Smooth muscle cell (in vitro differentiated cells): ENCODE measurements at regions not wholly inside any gene's neighbourhood (a gene's known extent, or its start where the extent isn't known, plus 50 kb on each side); places are given as distances from the start of the nearest gene placed in this dataset.

Experiments
- DNase-seq: peaks from one replicate; lab custom pipeline; 2025; ENCODE audit not compliant: unreplicated experiment; lab: John Stamatoyannopoulos, UW
- H2AFZ ChIP-seq: fragments of 200-600 bp; sonication (generic); 2 replicates; pipeline ENCODE4 v1.6.0; 2016; ENCODE audit warnings: antibody characterized with exemption, low read depth, mild to moderate bottlenecking
- H3F3A ChIP-seq: fragments of 200-600 bp; sonication (generic); 2 replicates; pipeline ENCODE4 v1.6.0; 2017; ENCODE audit warnings: antibody characterized with exemption, low read depth
- H3K27ac ChIP-seq: fragments of 200-600 bp; sonication (generic); 2 replicates; pipeline ENCODE4 v1.5.1; 2016; ENCODE audit warnings: low read depth, mild to moderate bottlenecking
- H3K27me3 ChIP-seq: fragments of 200-600 bp; sonication (generic); 2 replicates; pipeline ENCODE4 v1.6.1; 2016; ENCODE audit warnings: low read depth, mild to moderate bottlenecking
- H3K36me3 ChIP-seq: fragments of 200-600 bp; sonication (generic); 2 replicates; pipeline ENCODE4 v1.5.1; 2016; ENCODE audit warnings: low read depth
- H3K4me1 ChIP-seq: fragments of 200-600 bp; sonication (generic); 2 replicates; pipeline ENCODE4 v1.5.1; 2016; ENCODE audit warnings: low read depth
- H3K4me2 ChIP-seq: fragments of 200-600 bp; sonication (generic); 2 replicates; pipeline ENCODE4 v1.6.0; 2016; ENCODE audit warnings: mild to moderate bottlenecking
- H3K4me3 ChIP-seq: fragments of 200-600 bp; sonication (generic); 2 replicates; pipeline ENCODE4 v1.5.1; 2016; ENCODE audit warnings: mild to moderate bottlenecking
- H3K79me2 ChIP-seq: fragments of 200-600 bp; sonication (generic); 2 replicates; pipeline ENCODE4 v1.6.0; 2016; ENCODE audit warnings: low read depth, mild to moderate bottlenecking
- H3K9ac ChIP-seq: fragments of 200-600 bp; sonication (generic); 2 replicates; pipeline ENCODE4 v1.6.0; 2016; ENCODE audit warnings: low read depth
- H3K9me3 ChIP-seq: fragments of 200-600 bp; sonication (generic); replicated peaks from 2 replicates; pipeline ENCODE4 v1.5.1; 2016; ENCODE audit warnings: low read depth
- H4K20me1 ChIP-seq: fragments of 200-600 bp; sonication (generic); 2 replicates; pipeline ENCODE4 v1.6.0; 2016; ENCODE audit warnings: low read depth
- CTCF ChIP-seq: fragments of 200-600 bp; sonication (generic); IDR thresholded peaks from 2 replicates; pipeline ENCODE4 v1.5.1; 2017; ENCODE audit warnings: borderline replicate concordance, mild to moderate bottlenecking, antibody characterized with exemption; ENCODE audit not compliant: insufficient read depth, poor library complexity, severe bottlenecking
- WGBS: methylation state at CpG from one replicate; pipeline ENCODE4 v1.1.7; 2016; ENCODE audit warnings: low lambda C conversion rate; 5-methylcytosine and 5-hydroxymethylcytosine counted together

GRCh38 chr12:34291001-34291400 lies 268.7 kb downstream of the ALG10 start:
- WGBS, result 91% methylated on average over 17 of the region's 17 CpGs
- Histone ChIP-seq H4K20me1 (no peaks in the 10 kb centered on the region), H3K9me3 (peaks cover 4% of the 10 kb centered on the region), H3K79me2 (no peaks in the 10 kb centered on the region), H3K27ac (no peak overlapping the region), H3K27me3 (no peaks in the 10 kb centered on the region), H3K36me3 (no peaks in the 10 kb centered on the region), H3K4me3 (no peak overlapping the region), H2AFZ (no peak overlapping the region), H3K4me2 (no peak overlapping the region), H3K9ac (no peak overlapping the region), H3F3A (no peaks in the 10 kb centered on the region), H3K4me1 (no peaks in the 10 kb centered on the region)
- DNase-seq, result no peak
- TF ChIP-seq CTCF, result no peak

DNA sequence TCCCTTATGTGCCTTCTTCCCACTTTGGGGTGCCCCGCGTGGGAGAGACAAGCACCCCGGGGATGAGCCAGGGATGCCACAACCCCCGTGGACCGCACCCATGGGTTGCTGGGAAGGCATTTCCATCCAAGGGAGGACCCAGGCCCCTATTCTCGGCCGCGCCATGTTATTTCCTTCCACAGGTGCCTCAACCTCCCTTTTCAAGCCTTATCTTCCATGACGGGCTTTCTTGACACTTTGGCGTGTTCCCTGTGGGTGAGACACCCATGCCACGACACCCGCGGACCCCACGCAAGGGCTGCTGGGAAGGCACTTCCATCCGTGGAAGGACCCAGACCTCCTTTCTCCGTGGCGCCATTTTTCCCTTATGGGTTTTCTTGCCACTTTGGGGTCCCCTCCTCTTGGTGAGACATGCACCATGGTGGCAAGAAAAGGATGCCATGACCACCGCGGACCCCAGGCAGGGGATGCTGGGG lies 269.2 kb downstream of the ALG10 start:
- 91% methylated on average over 19 of the region's 19 CpGs for WGBS
- Histone ChIP-seq H3K27me3 (no peaks in the 10 kb centered on the region), H3K9ac (no peak overlapping the region), H3F3A (no peaks in the 10 kb centered on the region), H3K4me1 (no peaks in the 10 kb centered on the region), H3K36me3 (no peaks in the 10 kb centered on the region), H4K20me1 (no peaks in the 10 kb centered on the region), H3K9me3 (peaks cover 1% of the 10 kb centered on the region), H3K4me3 (no peak overlapping the region), H2AFZ (no peak overlapping the region), H3K4me2 (no peak overlapping the region), H3K79me2 (no peaks in the 10 kb centered on the region), H3K27ac (no peak overlapping the region)
- TF ChIP-seq CTCF, result no peak
- no peak for DNase-seq

DNA sequence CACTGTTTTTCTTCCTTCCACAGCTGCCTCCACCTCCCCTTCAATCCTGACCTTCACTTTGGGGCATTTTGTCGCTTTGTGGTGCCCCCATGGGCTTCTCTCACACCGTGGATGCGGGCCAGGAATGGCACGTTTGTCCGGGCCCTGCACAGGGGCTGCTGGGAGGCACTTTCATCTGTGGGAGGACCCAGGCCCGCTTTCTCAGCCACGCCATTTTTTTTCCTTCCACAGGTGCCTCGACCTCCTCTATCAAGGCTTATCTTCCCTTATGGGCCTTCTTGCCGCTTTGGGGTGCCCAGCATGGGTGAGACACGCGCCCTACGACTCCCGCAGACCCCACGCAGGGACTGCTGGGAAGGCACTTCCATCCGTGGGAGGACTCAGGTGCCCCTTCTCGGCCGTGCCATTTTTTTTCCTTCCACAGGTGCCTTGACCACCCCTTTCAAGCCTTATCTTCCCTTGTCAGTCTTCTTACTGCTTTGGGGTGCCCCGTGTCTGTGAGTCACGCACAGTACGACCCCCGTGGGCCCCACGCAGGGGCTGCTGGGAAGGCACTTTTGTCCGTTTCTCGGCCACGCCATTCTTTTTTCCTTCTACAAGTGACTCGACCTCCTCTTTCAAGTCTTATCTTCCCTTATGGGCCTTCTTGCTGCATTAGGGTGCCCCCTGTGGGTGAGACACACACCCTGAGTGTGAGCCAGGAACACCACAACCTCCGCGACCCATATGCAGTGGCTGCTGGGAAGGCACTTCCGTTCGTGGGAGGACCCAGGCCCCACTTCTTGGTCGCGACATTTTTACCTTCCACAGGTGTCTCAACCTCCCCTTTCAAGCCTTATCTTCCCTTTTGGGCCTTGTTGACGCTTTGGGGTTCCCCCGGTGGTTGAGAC lies 270.7 kb downstream of the ALG10 start:
- no peak overlapping the region for H3K27ac ChIP-seq
- 85% methylated on average over 34 of the region's 34 CpGs for WGBS
- no peaks in the 10 kb centered on the region for H4K20me1 ChIP-seq
- no peaks in the 10 kb centered on the region for H3K27me3 ChIP-seq
- H3K4me2 ChIP-seq, result no peak overlapping the region
- no peak overlapping the region for H3K9ac ChIP-seq
- no peaks in the 10 kb centered on the region for H3K4me1 ChIP-seq
- H3K9me3 ChIP-seq, result no peaks in the 10 kb centered on the region
- TF ChIP-seq CTCF, result no peak
- no peaks in the 10 kb centered on the region for H3F3A ChIP-seq
- no peak for DNase-seq
- no peaks in the 10 kb centered on the region for H3K79me2 ChIP-seq
- no peaks in the 10 kb centered on the region for H3K36me3 ChIP-seq
- no peak overlapping the region for H2AFZ ChIP-seq
- no peak overlapping the region for H3K4me3 ChIP-seq

GRCh38 chr12:34294137-34294536 lies 271.8 kb downstream of the ALG10 start:
- WGBS, result 73% methylated on average over 13 of the region's 13 CpGs
- H3K9me3 ChIP-seq, result no peaks in the 10 kb centered on the region

More at GRCh38 chr12:34294137-34294536, 271.8 kb downstream of the ALG10 start:
- Histone ChIP-seq H3K27me3 (no peaks in the 10 kb centered on the region), H3F3A (no peaks in the 10 kb centered on the region), H3K36me3 (no peaks in the 10 kb centered on the region), H3K79me2 (no peaks in the 10 kb centered on the region), H3K4me1 (no peaks in the 10 kb centered on the region), H3K4me3 (no peak overlapping the region), H4K20me1 (no peaks in the 10 kb centered on the region), H3K27ac (no peak overlapping the region), H3K4me2 (no peak overlapping the region), H3K9ac (no peak overlapping the region), H2AFZ (no peak overlapping the region)
- no peak for DNase-seq
- no peak for TF ChIP-seq CTCF
